Urothelium cell line (cell line): ENCODE measurements at regions not wholly inside any gene's neighbourhood (a gene's known extent, or its start where the extent isn't known, plus 50 kb on each side); places are given as distances from the start of the nearest gene placed in this dataset.

Source experiments
- DNase-seq: peaks from one replicate; pipeline ENCODE4 v3.0.0; 2011; ENCODE audit warnings: low spot score, mixed read lengths
- FAIRE-seq: peaks from 2 replicates; lab custom pipeline; 2011; peaks lifted over from hg19 to GRCh38; lab: Jason Lieb, UNC

- FAIRE-seq (no peak), DNase-seq (no peak)
Observed at GRCh38 chr18:75927791-75928190, 500.3 kb upstream of the SMIM21 start.

GRCh38 chr18:75926811-75927210, 499.3 kb upstream of the SMIM21 start:
- DNase-seq (no peak), FAIRE-seq (no peak)

- FAIRE-seq (peak; percentile 77), DNase-seq (peak; percentile 79)
Observed at GRCh38 chr18:75923169-75923568, 495.7 kb upstream of the SMIM21 start.

- FAIRE-seq: no peak
Observed at GRCh38 chr18:75916624-75916982, 489.1 kb upstream of the SMIM21 start.

GRCh38 chr18:75915941-75916623, 488.6 kb upstream of the SMIM21 start:
- FAIRE-seq: no peak
- peak; percentile 71 for DNase-seq

More at GRCh38 chr18:75916624-75916982, 489.1 kb upstream of the SMIM21 start:
- no peak for DNase-seq

- FAIRE-seq (no peak), DNase-seq (no peak)
Observed at GRCh38 chr18:75912829-75913228, 485.3 kb upstream of the SMIM21 start.

- FAIRE-seq (no peak), DNase-seq (no peak)
Observed at GRCh38 chr18:75904416-75904815, 476.9 kb upstream of the SMIM21 start.

GRCh38 chr18:75898651-75899050, 471.1 kb upstream of the SMIM21 start:
- DNase-seq (no peak), FAIRE-seq (no peak)

GRCh38 chr18:75897386-75897785, 469.9 kb upstream of the SMIM21 start:
- DNase-seq: no peak
- no peak for FAIRE-seq

- FAIRE-seq: no peak
- DNase-seq: peak; percentile 69
Observed at GRCh38 chr18:75896865-75897264, 469.4 kb upstream of the SMIM21 start.

GRCh38 chr18:75895135-75895534, 467.6 kb upstream of the SMIM21 start:
- no peak for FAIRE-seq
- no peak for DNase-seq

- no peak for DNase-seq
- no peak for FAIRE-seq
Observed at GRCh38 chr18:75884728-75885127, 457.2 kb upstream of the SMIM21 start.

GRCh38 chr18:75880925-75881504, 453.5 kb upstream of the SMIM21 start:
- DNase-seq: no peak
- no peak for FAIRE-seq

GRCh38 chr18:75880266-75880665, 452.8 kb upstream of the SMIM21 start:
- FAIRE-seq (no peak), DNase-seq (no peak)

GRCh38 chr18:75879196-75879595, 451.7 kb upstream of the SMIM21 start:
- DNase-seq: no peak
- FAIRE-seq: no peak

- FAIRE-seq (no peak), DNase-seq (no peak)
Observed at GRCh38 chr18:75875559-75875958, 448.1 kb upstream of the SMIM21 start.

- FAIRE-seq (no peak), DNase-seq (no peak)
Observed at GRCh38 chr18:75874401-75875089, 447.0 kb upstream of the SMIM21 start.

GRCh38 chr18:75871596-75871995, 444.1 kb upstream of the SMIM21 start:
- DNase-seq (no peak), FAIRE-seq (no peak)

GRCh38 chr18:75869162-75869561, 441.7 kb upstream of the SMIM21 start:
- no peak for DNase-seq
- FAIRE-seq: no peak

- FAIRE-seq: no peak
Observed at GRCh38 chr18:75868031-75868430, 440.5 kb upstream of the SMIM21 start.

GRCh38 chr18:75865639-75866038, 438.1 kb upstream of the SMIM21 start:
- no peak for DNase-seq
- FAIRE-seq: no peak

More at GRCh38 chr18:75868031-75868430, 440.5 kb upstream of the SMIM21 start:
- DNase-seq: no peak

GRCh38 chr18:75864816-75865215, 437.3 kb upstream of the SMIM21 start:
- peak; percentile 46 for FAIRE-seq
- no peak for DNase-seq
